LNCAP (cell line): ENCODE measurements at regions not wholly inside any gene's neighbourhood (a gene's known extent, or its start where the extent isn't known, plus 50 kb on each side); places are given as distances from the start of the nearest gene placed in this dataset.

ENCODE experiments used
- TF ChIP-seq, protein P1 (sequence below): fragments of 450-650 bp; IDR thresholded peaks from 2 replicates; pipeline ENCODE4 v1.5.1; 2017; ENCODE audit warnings: mild to moderate bottlenecking

DNA sequence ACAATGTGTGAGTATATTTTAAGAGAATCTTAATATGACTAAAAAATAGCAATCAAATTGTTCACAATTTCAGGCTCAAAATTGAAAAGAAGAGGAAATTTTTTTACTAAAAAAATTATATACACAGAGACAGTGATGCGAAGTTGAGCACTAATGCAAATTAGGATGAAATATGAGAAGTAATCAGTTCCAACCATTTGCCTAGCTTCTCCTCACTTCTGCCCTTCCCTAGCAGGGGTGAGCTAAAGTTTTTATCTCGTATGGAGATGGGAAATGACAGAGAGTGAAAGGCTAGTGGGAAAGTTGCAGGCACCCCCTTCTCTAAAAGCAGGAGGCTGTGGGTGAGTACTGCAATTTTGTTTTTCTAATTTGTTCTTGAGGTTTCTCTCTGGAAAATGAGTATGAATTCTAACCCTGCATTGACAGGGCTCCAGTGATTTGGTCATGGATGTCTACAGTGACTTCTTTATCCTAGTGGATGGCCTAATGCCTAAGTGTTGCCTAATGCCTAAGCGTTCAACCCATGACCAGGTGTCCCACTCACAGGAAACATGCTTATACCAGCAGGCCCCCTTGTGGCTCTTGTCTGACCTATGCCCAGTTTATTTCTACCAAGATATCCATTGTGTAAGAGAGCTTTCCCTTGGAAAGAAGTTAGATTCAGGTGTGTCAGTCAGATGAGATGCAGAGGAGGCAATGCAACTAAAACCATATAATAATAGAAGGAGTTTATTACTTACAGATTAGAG, 78.0 kb upstream of the HNMT start:
- TF ChIP-seq, protein P1, sequence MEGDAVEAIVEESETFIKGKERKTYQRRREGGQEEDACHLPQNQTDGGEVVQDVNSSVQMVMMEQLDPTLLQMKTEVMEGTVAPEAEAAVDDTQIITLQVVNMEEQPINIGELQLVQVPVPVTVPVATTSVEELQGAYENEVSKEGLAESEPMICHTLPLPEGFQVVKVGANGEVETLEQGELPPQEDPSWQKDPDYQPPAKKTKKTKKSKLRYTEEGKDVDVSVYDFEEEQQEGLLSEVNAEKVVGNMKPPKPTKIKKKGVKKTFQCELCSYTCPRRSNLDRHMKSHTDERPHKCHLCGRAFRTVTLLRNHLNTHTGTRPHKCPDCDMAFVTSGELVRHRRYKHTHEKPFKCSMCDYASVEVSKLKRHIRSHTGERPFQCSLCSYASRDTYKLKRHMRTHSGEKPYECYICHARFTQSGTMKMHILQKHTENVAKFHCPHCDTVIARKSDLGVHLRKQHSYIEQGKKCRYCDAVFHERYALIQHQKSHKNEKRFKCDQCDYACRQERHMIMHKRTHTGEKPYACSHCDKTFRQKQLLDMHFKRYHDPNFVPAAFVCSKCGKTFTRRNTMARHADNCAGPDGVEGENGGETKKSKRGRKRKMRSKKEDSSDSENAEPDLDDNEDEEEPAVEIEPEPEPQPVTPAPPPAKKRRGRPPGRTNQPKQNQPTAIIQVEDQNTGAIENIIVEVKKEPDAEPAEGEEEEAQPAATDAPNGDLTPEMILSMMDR = peak; percentile 30; the same call in 1 of the 2 replicates

DNA sequence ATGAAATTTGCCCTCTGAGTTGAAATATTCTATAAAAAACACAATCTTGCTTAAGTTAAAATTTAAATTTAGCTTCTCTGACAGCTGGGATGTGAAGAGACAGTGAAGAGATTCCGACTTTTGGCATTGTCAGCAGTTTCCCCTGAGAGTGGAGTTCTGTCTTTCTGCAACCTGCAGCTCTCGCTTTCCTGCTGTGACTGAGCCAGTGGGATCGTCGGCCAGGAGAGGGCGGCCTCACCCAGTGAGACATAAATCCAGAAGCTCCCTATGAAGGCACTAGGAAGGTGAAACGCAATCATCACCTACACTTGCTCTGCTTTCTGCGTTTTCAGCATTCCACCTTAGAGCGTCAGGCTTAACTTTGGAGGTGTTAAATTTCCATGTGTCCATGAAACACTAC, 75.4 kb upstream of the HNMT start:
- TF ChIP-seq, protein P1 = peak; percentile 59

DNA sequence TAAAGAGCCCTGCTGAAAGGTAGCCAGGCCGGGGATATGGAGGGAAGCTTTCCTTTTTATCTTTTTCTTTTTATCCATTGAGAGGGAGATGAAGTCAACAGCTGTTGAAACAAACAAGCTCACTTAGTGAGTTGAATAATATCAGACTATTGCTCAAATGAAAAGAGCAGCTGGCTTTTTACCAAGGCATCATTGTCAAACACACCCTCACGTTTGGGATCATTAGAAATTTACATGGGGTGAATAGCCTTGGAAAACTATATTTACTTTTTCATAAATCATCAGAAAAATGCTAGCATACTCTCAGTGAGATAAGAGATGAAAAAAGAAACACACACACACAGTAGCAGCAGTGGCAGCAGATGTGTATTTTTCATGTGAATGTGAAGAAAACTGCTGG, 71.5 kb upstream of the HNMT start:
- TF ChIP-seq, protein P1 = no peak

DNA sequence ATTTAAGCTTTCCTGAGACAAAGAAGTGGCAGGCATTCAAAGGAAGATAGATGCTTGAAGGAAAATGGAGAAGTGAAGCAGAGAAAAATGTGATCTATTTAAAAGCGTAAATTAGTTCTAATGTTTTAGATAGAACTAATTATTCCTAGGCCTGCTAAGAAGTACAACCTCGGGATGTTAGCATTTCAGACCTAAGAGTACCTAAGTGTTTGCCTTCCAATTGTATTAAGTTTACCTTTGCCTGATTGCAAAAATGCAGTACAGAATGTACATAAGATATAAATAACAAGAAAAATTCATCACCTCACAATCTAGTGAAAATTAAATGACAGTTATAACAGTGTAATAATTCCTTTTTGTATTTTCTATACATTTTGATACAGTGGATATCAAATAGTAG, 71.1 kb upstream of the HNMT start:
- TF ChIP-seq, protein P1 = no peak

DNA sequence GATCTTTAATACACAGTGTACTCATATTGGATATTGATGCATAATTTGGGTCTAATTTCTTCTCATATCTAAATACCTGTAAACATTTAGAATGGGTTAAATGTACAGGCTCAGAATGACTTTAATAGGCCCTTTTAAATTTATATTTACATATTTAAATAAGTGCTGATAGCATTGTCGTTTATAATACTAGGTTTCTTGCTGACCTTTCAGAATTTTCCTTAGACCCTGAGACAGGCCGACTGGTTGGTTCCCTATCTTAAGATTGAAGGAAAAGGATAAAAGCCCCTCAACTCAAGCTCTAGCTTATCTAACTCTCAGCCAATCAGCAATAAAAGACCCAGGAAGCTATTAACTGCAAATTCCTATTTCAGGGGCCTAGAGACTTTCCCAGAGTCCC, 67.8 kb upstream of the HNMT start:
- TF ChIP-seq, protein P1 = no peak

DNA sequence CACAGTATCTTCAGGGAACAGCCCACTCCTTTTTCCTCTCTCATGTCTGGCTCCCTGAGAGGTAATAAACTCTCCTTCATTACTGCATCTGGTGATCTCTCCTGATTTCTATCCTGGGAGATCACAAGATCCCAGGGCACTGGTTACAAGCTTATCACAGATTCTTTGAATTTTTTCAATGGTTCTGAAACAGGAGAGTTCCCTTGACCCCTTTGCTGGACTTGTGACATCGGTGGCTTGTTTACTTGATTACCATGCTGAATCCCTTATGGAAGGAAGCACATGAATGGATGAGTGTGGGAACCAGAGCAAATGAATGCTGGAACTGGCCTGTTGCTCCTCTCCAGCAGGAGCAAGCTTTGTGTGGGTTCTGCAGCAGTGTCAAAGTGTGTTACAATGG, 67.2 kb upstream of the HNMT start:
- TF ChIP-seq, protein P1 = no peak

DNA sequence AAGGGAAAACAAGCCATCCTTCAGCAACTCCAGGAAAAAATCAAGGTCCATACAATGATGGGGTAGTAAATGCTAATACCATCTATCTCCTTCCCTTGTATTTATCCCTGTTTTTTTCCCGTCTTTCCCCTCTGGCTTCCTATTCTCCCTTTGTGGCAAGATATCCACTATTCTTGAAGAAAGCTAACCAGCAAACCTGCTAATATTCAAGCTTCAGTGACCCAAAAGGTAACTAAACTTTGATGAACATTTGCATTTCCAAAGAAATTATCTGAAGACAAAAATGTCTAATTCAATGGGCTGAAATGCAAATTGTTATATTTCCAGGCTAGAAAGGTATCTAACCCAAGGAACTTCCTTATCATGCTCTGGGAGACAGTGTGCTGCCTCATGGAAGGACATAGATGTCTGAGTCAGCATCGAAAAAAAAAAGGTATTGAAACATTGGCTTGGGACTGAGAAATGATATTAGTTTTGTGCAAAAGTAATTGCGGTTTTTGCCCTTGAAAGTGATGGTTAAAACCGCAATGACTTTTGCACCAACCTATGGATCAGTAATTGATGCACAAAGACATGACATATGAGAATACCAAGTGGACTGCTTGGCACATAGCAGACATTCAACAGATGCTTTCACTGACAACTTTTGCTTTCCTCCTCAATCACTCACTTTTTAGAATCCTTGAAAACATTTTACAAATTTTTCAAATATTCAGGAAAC, 63.7 kb upstream of the HNMT start:
- TF ChIP-seq, protein P1 = no peak
